ENCODE measurements at regions not wholly inside any gene's neighbourhood (a gene's known extent, or its start where the extent isn't known, plus 50 kb on each side); places are given as distances from the start of the nearest gene placed in this dataset.

- DNase-seq (ENCODE audit: low spot score): no peak
- no peaks in the 10 kb centered on the region for H3K27me3 ChIP-seq (ENCODE audit: insufficient read depth)
- H3K4me3 Mint-ChIP-seq: no peak overlapping the region
- no peak overlapping the region for H3K27ac ChIP-seq (ENCODE audit: low read depth)
- no peak for ATAC-seq
- peaks cover 16% of the 10 kb centered on the region; the same call in 2 of the 3 replicates for H3K4me1 Mint-ChIP-seq
- no peaks in the 10 kb centered on the region for H3K36me3 ChIP-seq (ENCODE audit: insufficient read depth)
- no peaks in the 10 kb centered on the region for H3K36me3 Mint-ChIP-seq (ENCODE audit: low read depth)
- no peaks in the 10 kb centered on the region for H3K79me2 ChIP-seq (replicated peaks; ENCODE audit: insufficient read depth)
- H3K4me2 ChIP-seq: no peak overlapping the region
- peaks cover 16% of the 10 kb centered on the region for H3K4me1 ChIP-seq (ENCODE audit: insufficient read depth)
- H3K4me3 ChIP-seq: no peak overlapping the region
- H2AFZ ChIP-seq: peak overlapping the region; percentile 64; the same call in 1 of the 2 replicates
- TF ChIP-seq POLR2AphosphoS5 (IDR thresholded peaks at IDR 0.05; ENCODE audit: low read depth) (no peak), CREB1 (CRISPR knock-in tag; IDR thresholded peaks at IDR 0.05; ENCODE audit: low read depth) (no peak), STAT1 (IDR thresholded peaks at IDR 0.05; ENCODE audit: unreplicated experiment) (no peak), ZNF462 (CRISPR knock-in tag; IDR thresholded peaks at IDR 0.05) (no peak)
- no peaks in the 10 kb centered on the region for H3K9me3 Mint-ChIP-seq
- H3F3A ChIP-seq (replicated peaks; ENCODE audit: low read depth): no peaks in the 10 kb centered on the region
- H3K27me3 Mint-ChIP-seq (ENCODE audit: insufficient read depth, low read depth, poor library complexity): peaks cover 2% of the 10 kb centered on the region
- no peaks in the 10 kb centered on the region for H3K9me2 ChIP-seq (ENCODE audit: insufficient read depth)
- no peak overlapping the region for H3K27ac Mint-ChIP-seq
- H4K20me1 ChIP-seq (replicated peaks; ENCODE audit: insufficient read depth): no peaks in the 10 kb centered on the region
These were observed 331.0 kb upstream of the ADAMTS9 start for GRCh38 chr3:65018801-65019200.

DNA sequence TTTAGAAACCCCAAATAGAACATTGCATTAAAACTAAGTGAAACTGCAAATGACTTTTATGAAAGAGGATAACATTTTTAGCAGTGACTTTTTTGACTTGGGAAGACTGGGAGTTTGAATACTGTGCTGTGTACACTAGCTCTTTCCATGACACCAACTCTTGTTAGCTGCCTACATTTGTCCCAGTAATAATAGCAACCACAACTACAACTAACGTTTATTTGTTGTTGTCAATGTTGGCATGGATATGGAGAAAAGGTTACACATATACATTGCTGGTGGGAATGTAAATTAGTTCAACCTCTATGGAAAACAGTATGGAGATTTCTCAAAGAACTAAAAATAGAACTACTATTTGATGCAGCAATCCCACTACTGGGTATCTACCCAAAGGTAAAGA, 329.6 kb upstream of the ADAMTS9 start:
- Histone ChIP-seq H3F3A (replicated peaks; ENCODE audit: low read depth) (no peaks in the 10 kb centered on the region), H3K4me3 (no peak overlapping the region), H4K20me1 (replicated peaks; ENCODE audit: insufficient read depth) (no peaks in the 10 kb centered on the region), H2AFZ (no peak overlapping the region), H3K4me2 (no peak overlapping the region), H3K27ac (ENCODE audit: low read depth) (no peak overlapping the region), H3K36me3 (ENCODE audit: insufficient read depth) (no peaks in the 10 kb centered on the region), H3K4me1 (ENCODE audit: insufficient read depth) (peaks cover 16% of the 10 kb centered on the region), H3K79me2 (replicated peaks; ENCODE audit: insufficient read depth) (no peaks in the 10 kb centered on the region), H3K27me3 (ENCODE audit: insufficient read depth) (no peaks in the 10 kb centered on the region), H3K9me2 (ENCODE audit: insufficient read depth) (no peaks in the 10 kb centered on the region)
- Mint-ChIP-seq H3K9me3 (no peaks in the 10 kb centered on the region), H3K4me1 (peaks cover 16% of the 10 kb centered on the region; the same call in 2 of the 3 replicates), H3K27me3 (ENCODE audit: insufficient read depth, low read depth, poor library complexity) (no peaks in the 10 kb centered on the region), H3K36me3 (ENCODE audit: low read depth) (no peaks in the 10 kb centered on the region), H3K4me3 (no peak overlapping the region), H3K27ac (no peak overlapping the region)
- ATAC-seq: no peak
- no peak for DNase-seq (ENCODE audit: low spot score)
- TF ChIP-seq ZNF462 (CRISPR knock-in tag; IDR thresholded peaks at IDR 0.05) (no peak), ZNF114 (CRISPR knock-in tag; IDR thresholded peaks at IDR 0.05) (no peak), JUNB (IDR thresholded peaks at IDR 0.05; ENCODE audit: unreplicated experiment) (no peak), EZH2 (IDR thresholded peaks at IDR 0.05; ENCODE audit: low read depth, unreplicated experiment) (no peak), POLR2AphosphoS5 (IDR thresholded peaks at IDR 0.05; ENCODE audit: low read depth) (no peak)
